ENCODE measurements at regions not wholly inside any gene's neighbourhood (a gene's known extent, or its start where the extent isn't known, plus 50 kb on each side); places are given as distances from the start of the nearest gene placed in this dataset.
A peak's percentile ranks its signal among the peaks of the same experiment; 100 is the strongest.
"Not testable (repeated sequence)": the region's sequence is repeated elsewhere in the genome, so short reads cannot be mapped to it uniquely, and the experiment has no call there.

GRCh38 chr10:71080381-71081228 lies 131.8 kb upstream of the UNC5B start:
- Mint-ChIP-seq H3K36me3 (no peaks in the 10 kb centered on the region), H3K9me3 (no peaks in the 10 kb centered on the region), H3K27ac (no peak overlapping the region), H3K27me3 (peaks cover 12% of the 10 kb centered on the region), H3K4me1 (no peaks in the 10 kb centered on the region), H3K4me3 (no peak overlapping the region)
- ATAC-seq = no peak

DNA sequence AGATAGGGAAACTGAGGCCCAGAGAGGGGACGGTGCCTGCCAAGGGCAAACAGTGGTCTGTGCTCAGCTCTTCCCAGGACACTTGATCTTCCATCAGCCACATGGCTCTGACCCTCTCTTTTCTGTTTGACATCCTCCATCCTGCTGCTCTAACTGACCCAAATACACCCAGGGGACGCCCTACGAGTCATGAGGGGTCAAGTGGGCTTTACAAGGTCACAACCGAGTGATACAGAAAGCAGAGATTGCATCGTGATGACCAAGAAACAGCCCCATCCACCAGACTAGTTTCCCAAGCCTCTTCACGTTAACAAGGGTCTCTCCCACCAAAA lies 131.2 kb upstream of the UNC5B start:
- no peak for ATAC-seq
- Mint-ChIP-seq H3K9me3 (no peaks in the 10 kb centered on the region), H3K27me3 (peaks cover 12% of the 10 kb centered on the region), H3K4me3 (no peak overlapping the region), H3K36me3 (no peaks in the 10 kb centered on the region), H3K27ac (no peak overlapping the region), H3K4me1 (no peaks in the 10 kb centered on the region)

- Mint-ChIP-seq H3K36me3 (no peaks in the 10 kb centered on the region), H3K4me1 (no peaks in the 10 kb centered on the region), H3K27me3 (peaks cover 12% of the 10 kb centered on the region), H3K9me3 (no peaks in the 10 kb centered on the region), H3K27ac (no peak overlapping the region), H3K4me3 (no peak overlapping the region)
- ATAC-seq = no peak
These were observed 130.5 kb upstream of the UNC5B start for GRCh38 chr10:71081912-71082311.

DNA sequence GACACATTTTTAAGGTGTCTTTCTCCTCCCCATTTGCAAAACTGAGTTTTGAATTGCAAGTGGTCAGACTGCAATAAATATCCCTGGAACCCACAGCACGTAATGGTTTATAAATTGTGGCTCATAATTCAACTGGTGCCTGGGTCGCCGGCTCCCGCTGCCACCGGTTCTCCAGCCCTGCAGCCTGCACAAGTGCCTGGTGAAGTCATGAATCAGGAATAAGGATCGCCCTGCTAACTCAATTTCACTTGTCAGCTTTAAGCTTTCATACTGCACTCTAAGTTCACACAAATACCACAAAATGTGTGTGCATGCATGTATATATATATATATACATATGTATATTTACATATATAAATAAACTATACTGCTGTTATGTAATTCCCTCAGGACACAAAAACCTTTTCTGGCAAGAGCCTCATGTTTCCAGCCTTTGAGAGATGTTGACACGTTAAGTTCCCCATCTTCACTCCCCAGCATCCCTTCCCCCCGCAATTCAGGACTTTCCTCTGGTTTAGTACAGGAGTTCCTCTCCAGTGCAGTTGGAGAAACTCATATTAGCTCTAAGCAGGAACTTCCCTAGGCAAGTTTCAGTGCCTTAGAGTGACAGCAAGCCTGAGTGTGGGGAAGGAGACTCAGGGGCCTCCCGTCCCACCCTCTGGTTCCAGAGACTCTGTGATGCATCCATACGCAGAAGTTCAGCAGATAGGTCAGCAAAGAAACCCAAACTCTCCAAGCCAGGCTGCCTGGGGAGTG lies 129.2 kb upstream of the UNC5B start:
- no peak overlapping the region for H3K27ac Mint-ChIP-seq
- H3K9me3 Mint-ChIP-seq = no peaks in the 10 kb centered on the region
- no peak for ATAC-seq
- H3K27me3 Mint-ChIP-seq = peaks cover 12% of the 10 kb centered on the region
- no peaks in the 10 kb centered on the region for H3K36me3 Mint-ChIP-seq
- H3K4me1 Mint-ChIP-seq = no peaks in the 10 kb centered on the region
- H3K4me3 Mint-ChIP-seq = no peak overlapping the region

DNA sequence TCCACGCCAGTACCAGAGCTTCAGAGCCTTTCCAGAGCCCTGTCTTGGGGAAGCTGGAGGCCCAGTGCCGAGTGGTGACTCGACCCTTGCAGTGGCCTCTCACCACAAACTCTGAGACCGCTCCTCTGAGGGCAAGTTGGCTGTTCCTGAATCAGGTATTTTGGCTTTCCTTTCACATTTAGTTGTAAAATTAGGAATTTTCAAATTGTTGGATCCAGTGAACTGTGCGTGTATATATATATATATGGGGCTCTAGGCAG lies 128.7 kb upstream of the UNC5B start:
- Mint-ChIP-seq H3K36me3 (no peaks in the 10 kb centered on the region), H3K9me3 (no peaks in the 10 kb centered on the region), H3K4me1 (no peaks in the 10 kb centered on the region), H3K27me3 (peaks cover 7% of the 10 kb centered on the region), H3K27ac (no peak overlapping the region), H3K4me3 (no peak overlapping the region)
- no peak for ATAC-seq

DNA sequence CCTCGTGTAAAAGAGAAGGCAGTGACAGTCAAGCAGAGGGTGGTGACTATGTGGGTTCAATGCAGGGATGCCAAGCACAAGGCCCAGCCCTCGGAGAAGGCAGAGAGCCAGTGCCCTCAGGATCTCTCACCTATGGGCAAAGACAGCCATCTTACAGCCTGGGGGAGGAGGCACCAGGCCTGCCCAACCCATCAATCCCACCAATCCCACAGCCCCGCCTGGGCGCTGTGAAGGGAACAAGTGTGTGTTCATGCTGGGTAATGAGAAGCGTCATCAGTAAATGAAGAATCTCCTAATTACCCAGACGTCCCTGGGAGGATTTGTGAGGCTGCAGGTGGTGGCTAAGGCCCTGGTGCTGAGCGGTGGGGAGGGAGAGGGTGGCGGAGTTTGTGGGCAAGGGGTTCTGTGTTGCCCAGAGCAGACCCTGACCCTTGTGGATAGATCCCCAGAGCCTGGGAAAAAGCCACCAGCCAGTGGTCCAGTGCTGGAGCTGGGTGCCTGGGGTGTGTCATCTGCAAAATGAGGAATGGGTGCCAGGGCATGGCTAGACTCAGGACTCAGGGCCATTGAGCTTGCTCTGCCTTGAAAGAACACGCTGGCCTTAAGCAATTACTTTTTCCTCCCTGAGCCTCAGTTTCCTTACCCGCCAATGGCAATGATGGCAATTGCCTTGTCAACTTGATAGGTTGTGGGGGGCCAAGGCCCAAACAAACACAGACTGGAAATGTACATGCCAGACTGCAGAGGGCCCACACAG lies 128.1 kb upstream of the UNC5B start:
- no peaks in the 10 kb centered on the region for H3K9me3 Mint-ChIP-seq
- H3K27ac Mint-ChIP-seq = no peak overlapping the region
- H3K4me3 Mint-ChIP-seq = no peak overlapping the region
- ATAC-seq = no peak
- H3K4me1 Mint-ChIP-seq = no peaks in the 10 kb centered on the region
- no peaks in the 10 kb centered on the region for H3K36me3 Mint-ChIP-seq
- H3K27me3 Mint-ChIP-seq = peaks cover 5% of the 10 kb centered on the region

DNA sequence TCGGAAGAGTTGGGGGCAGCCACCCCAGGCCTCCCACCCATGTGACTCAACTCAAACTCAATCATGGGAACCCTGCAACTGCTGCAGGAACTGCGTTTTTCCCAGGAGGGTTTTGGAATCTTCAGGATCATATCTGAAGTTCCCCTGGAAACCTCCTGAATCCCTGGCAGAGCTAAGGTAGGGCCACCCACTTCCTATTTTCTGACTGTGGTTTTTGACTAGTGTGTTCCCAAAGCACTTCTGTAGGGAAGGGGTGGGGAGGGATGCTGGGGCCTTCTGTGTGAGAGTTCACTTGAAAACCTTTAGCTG lies 127.6 kb upstream of the UNC5B start:
- ATAC-seq = no peak
- Mint-ChIP-seq H3K27me3 (peaks cover 9% of the 10 kb centered on the region), H3K36me3 (no peaks in the 10 kb centered on the region), H3K4me1 (no peaks in the 10 kb centered on the region), H3K27ac (no peak overlapping the region), H3K9me3 (no peaks in the 10 kb centered on the region), H3K4me3 (no peak overlapping the region)

GRCh38 chr10:71085689-71086438 lies 126.5 kb upstream of the UNC5B start:
- Mint-ChIP-seq H3K4me3 (no peak overlapping the region), H3K27me3 (peaks cover 20% of the 10 kb centered on the region), H3K27ac (no peak overlapping the region), H3K4me1 (no peaks in the 10 kb centered on the region), H3K36me3 (no peaks in the 10 kb centered on the region), H3K9me3 (no peaks in the 10 kb centered on the region)
- no peak for ATAC-seq

- Mint-ChIP-seq H3K36me3 (no peaks in the 10 kb centered on the region), H3K27me3 (peaks cover 26% of the 10 kb centered on the region), H3K27ac (no peak overlapping the region), H3K4me3 (no peak overlapping the region), H3K9me3 (no peaks in the 10 kb centered on the region), H3K4me1 (no peaks in the 10 kb centered on the region)
- no peak for ATAC-seq
These were observed 125.8 kb upstream of the UNC5B start for GRCh38 chr10:71086439-71087080.

DNA sequence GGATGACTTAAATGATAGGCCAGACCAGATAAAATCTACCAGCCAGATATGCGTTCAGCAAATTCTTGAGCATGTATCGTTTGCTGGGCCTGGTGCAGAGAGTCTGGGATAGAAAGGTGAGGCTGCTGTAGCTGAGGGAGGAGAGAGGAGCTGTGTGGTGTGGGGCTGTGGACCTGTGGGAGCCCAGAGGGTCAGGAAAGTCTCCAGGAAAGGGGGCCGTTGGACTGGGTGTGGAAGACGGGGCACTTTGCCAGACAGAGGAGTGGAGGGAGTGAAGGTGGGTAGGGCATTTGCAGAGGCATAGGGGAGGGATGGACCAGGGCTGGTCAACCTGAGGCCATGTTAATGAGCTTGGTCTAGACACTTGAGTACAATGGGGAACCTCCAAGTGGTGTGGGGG lies 124.7 kb upstream of the UNC5B start:
- no peaks in the 10 kb centered on the region for H3K4me1 Mint-ChIP-seq
- peaks cover 26% of the 10 kb centered on the region for H3K27me3 Mint-ChIP-seq
- H3K27ac Mint-ChIP-seq = no peak overlapping the region
- no peak overlapping the region for H3K4me3 Mint-ChIP-seq
- H3K36me3 Mint-ChIP-seq = no peaks in the 10 kb centered on the region
- no peak for ATAC-seq
- no peaks in the 10 kb centered on the region for H3K9me3 Mint-ChIP-seq

GRCh38 chr10:71088054-71088453 lies 124.3 kb upstream of the UNC5B start:
- Mint-ChIP-seq H3K9me3 (no peaks in the 10 kb centered on the region), H3K4me3 (no peak overlapping the region), H3K27ac (no peak overlapping the region), H3K4me1 (no peaks in the 10 kb centered on the region), H3K36me3 (no peaks in the 10 kb centered on the region), H3K27me3 (peaks cover 26% of the 10 kb centered on the region)
- no peak for ATAC-seq

DNA sequence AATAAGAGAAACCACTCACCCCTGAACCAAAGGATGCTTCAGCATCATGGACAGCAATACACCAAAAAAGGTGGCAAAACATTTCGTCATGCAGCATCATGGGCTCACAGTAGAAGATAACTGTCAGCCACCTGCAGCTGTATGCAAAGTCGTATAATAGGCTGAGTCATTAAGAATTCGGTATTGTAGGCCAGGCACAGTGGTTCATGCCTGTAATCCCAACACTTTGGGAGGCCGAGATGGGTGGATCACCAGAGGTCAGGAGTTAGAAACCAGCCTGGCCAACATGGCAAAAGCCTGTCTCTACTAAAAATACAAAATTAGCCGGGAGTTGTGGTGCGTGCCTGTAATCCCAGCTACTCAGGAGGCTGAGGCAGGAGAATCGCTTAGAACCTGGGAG lies 123.8 kb upstream of the UNC5B start:
- H3K4me1 Mint-ChIP-seq, H3K4me3 Mint-ChIP-seq: not testable (repeated sequence)
- peaks cover 26% of the 10 kb centered on the region for H3K27me3 Mint-ChIP-seq

DNA sequence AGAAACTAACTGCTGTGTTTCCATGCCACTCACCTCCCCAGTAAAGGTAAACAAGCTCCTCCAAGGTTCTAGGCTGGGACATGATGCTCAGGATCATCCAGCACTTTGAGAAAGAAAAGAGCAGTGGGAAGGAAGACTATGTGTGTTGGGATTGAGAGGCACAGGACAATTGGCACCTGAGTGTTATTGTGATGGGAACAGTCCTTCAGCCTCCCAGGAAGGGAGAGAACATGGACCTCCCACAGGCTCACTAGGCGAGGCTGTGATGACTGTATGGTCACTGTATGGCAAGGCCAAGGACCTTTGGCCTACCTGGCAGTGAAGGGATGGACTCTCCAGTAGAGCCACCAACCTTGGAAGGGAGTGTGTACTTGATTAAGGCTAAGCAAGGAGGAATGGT lies 123.2 kb upstream of the UNC5B start:
- Mint-ChIP-seq H3K36me3 (no peaks in the 10 kb centered on the region), H3K9me3 (peaks cover 6% of the 10 kb centered on the region), H3K4me3 (no peak overlapping the region), H3K27ac (no peak overlapping the region), H3K27me3 (peaks cover 26% of the 10 kb centered on the region), H3K4me1 (no peaks in the 10 kb centered on the region)
- ATAC-seq = no peak

More for the DNA sequence above, 123.8 kb upstream of the UNC5B start:
- not testable (repeated sequence) for H3K36me3 Mint-ChIP-seq, H3K9me3 Mint-ChIP-seq, H3K27ac Mint-ChIP-seq, ATAC-seq

GRCh38 chr10:71090330-71090729 lies 122.0 kb upstream of the UNC5B start:
- H3K36me3 Mint-ChIP-seq = no peaks in the 10 kb centered on the region
- peaks cover 26% of the 10 kb centered on the region for H3K27me3 Mint-ChIP-seq
- peaks cover 10% of the 10 kb centered on the region for H3K9me3 Mint-ChIP-seq
- ATAC-seq = no peak
- H3K4me1 Mint-ChIP-seq = no peaks in the 10 kb centered on the region
- H3K27ac Mint-ChIP-seq = no peak overlapping the region
- no peak overlapping the region for H3K4me3 Mint-ChIP-seq

GRCh38 chr10:71090801-71091200 lies 121.6 kb upstream of the UNC5B start:
- Mint-ChIP-seq H3K4me1 (no peaks in the 10 kb centered on the region), H3K9me3 (peaks cover 10% of the 10 kb centered on the region), H3K27ac (no peak overlapping the region), H3K27me3 (peaks cover 26% of the 10 kb centered on the region), H3K36me3 (no peaks in the 10 kb centered on the region), H3K4me3 (no peak overlapping the region)
- ATAC-seq = peak; percentile 17

Data from stimulated activated memory B cell treated with anti-CD40 and anti-IgM and Interleukin-4, amounts not matched to agents 10 μg/mL and 1 μg/mL and 100 μg/mL, for 72 hours (primary cell).